HFF-Myc (cell line): ENCODE measurements at regions not wholly inside any gene's neighbourhood (a gene's known extent, or its start where the extent isn't known, plus 50 kb on each side); places are given as distances from the start of the nearest gene placed in this dataset.

Experiments used
- DNase-seq: peaks from one replicate; pipeline ENCODE4 v3.0.0-alpha.2; 2011; ENCODE audit warnings: low read depth; ENCODE audit errors: extremely low read depth
- H3K4me3 ChIP-seq: replicated peaks from 2 replicates; pipeline ENCODE4 v1.5.1; 2011; ENCODE audit warnings: low read depth, mild to moderate bottlenecking, control low read depth, low read length
- TF ChIP-seq, protein P1 (sequence below): IDR thresholded peaks from 2 replicates; pipeline ENCODE4 v1.5.1; 2012; ENCODE audit warnings: mild to moderate bottlenecking, low read depth, low read length, control low read depth; ENCODE audit errors: missing control alignments

DNA sequence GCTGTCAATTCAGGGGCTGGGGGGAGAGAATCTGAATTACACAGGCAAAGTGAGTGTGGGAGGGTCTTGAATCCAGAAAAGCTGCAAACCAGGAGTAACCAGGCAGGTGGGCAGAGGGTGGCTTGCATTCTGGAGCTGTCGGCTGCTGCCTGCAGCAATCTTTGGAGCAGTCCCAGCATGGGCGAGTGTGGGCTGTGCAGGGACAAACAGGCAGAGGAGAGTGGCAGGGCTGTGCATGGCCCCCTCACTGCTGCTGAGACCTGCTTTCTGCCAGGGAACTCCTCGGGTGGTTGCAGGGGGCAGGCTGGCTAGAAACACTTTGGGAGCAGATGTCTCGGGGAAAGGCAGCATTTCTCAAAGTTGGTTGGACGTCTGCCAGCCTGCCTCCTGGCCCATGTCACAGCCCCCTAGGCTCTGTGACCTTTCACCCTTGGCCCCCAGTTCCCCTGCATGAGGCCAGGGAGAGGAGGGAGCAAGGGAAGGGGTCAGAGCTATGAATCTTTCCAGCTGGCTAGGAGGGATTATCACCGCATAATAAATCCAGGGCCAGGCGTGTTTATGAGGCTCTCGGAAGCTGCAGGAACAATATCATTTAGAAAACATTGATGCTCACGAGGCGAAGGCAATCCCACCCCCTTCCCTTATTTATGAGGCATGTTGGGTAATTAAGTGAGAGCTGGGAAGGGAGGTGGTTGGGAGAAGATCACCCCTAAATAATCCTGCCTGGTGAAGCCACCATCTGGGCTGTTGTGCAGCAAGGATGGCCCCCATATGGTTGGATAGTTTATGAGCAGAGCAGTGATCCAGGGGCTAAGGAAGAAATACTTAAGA is 212.3 kb upstream of the NCAM1 start:
- DNase-seq: no peak
- TF ChIP-seq, protein P1, sequence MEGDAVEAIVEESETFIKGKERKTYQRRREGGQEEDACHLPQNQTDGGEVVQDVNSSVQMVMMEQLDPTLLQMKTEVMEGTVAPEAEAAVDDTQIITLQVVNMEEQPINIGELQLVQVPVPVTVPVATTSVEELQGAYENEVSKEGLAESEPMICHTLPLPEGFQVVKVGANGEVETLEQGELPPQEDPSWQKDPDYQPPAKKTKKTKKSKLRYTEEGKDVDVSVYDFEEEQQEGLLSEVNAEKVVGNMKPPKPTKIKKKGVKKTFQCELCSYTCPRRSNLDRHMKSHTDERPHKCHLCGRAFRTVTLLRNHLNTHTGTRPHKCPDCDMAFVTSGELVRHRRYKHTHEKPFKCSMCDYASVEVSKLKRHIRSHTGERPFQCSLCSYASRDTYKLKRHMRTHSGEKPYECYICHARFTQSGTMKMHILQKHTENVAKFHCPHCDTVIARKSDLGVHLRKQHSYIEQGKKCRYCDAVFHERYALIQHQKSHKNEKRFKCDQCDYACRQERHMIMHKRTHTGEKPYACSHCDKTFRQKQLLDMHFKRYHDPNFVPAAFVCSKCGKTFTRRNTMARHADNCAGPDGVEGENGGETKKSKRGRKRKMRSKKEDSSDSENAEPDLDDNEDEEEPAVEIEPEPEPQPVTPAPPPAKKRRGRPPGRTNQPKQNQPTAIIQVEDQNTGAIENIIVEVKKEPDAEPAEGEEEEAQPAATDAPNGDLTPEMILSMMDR: no peak

GRCh38 chr11:112751329-112751728 is 209.9 kb upstream of the NCAM1 start:
- no peak for DNase-seq
- H3K4me3 ChIP-seq: no peak overlapping the region
- TF ChIP-seq, protein P1: no peak

More for the DNA sequence above, 212.3 kb upstream of the NCAM1 start:
- H3K4me3 ChIP-seq: no peak overlapping the region

GRCh38 chr11:112751772-112752171 is 209.4 kb upstream of the NCAM1 start:
- no peak for DNase-seq
- TF ChIP-seq, protein P1: no peak
- H3K4me3 ChIP-seq: no peak overlapping the region

DNA sequence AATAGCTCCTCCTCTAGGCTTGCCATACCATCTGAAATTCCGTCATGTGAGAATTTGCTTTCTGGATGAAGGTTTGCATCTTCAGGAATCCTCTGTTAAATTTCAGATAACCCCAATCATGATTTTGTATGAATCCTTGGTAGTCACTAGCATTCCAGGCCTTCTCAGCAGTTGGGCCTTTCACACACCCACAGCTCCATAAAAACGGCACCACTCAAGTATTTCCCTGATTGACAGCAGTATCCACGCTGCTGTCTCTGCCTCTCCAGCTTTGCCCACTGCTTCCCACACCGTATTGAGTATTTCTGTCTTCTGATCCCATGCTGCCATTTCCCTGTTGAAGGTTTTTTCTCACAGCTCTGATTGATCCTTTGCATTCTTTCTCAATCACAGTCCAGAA is 208.7 kb upstream of the NCAM1 start:
- H3K4me3 ChIP-seq: no peak overlapping the region
- TF ChIP-seq, protein P1: no peak
- DNase-seq: no peak

- H3K4me3 ChIP-seq: no peak overlapping the region
- DNase-seq: no peak
- TF ChIP-seq, protein P1: no peak
Measured at GRCh38 chr11:112753706-112754105, 207.5 kb upstream of the NCAM1 start.

- no peak overlapping the region for H3K4me3 ChIP-seq
- no peak for DNase-seq
- TF ChIP-seq, protein P1: no peak
Measured at GRCh38 chr11:112759418-112759817, 201.8 kb upstream of the NCAM1 start.
